ENCODE measurements at regions not wholly inside any gene's neighbourhood (a gene's known extent, or its start where the extent isn't known, plus 50 kb on each side); places are given as distances from the start of the nearest gene placed in this dataset.

- no peaks in the 10 kb centered on the region for H3K27me3 ChIP-seq
- H3K9me2 ChIP-seq (replicated peaks; ENCODE audit: insufficient read depth), result no peaks in the 10 kb centered on the region
- H3K79me2 ChIP-seq, result no peaks in the 10 kb centered on the region
- no peaks in the 10 kb centered on the region for H3K36me3 ChIP-seq (replicated peaks; ENCODE audit: insufficient read depth, low read depth)
- TF ChIP-seq CTCF (IDR thresholded peaks at IDR 0.05; ENCODE audit: poor library complexity) (no peak), EZH2 (IDR thresholded peaks at IDR 0.05; ENCODE audit: borderline replicate concordance) (no peak), EZH2phosphoT487 (IDR thresholded peaks at IDR 0.05; ENCODE audit: low read depth, severe bottlenecking, unreplicated experiment) (no peak)
- H3K4me1 ChIP-seq (ENCODE audit: insufficient read depth), result peaks cover 4% of the 10 kb centered on the region
- no peak overlapping the region for H3K4me3 ChIP-seq
- H4K20me1 ChIP-seq (ENCODE audit: insufficient read depth, poor library complexity, severe bottlenecking), result no peaks in the 10 kb centered on the region
- no peak overlapping the region for H3K27ac ChIP-seq
- no peak overlapping the region for H2AFZ ChIP-seq
- H3K9me3 ChIP-seq (ENCODE audit: low read depth), result no peaks in the 10 kb centered on the region
- no peak for DNase-seq (ENCODE audit: low spot score)
- no peak overlapping the region for H3K4me2 ChIP-seq
- 57% methylated on average over 5 of the region's 5 CpGs for WGBS (ENCODE audit: low lambda C conversion rate, missing lambda C conversion rate)
Measured at GRCh38 chr12:78402366-78403134, 462.0 kb upstream of the SYT1 start.

DNA sequence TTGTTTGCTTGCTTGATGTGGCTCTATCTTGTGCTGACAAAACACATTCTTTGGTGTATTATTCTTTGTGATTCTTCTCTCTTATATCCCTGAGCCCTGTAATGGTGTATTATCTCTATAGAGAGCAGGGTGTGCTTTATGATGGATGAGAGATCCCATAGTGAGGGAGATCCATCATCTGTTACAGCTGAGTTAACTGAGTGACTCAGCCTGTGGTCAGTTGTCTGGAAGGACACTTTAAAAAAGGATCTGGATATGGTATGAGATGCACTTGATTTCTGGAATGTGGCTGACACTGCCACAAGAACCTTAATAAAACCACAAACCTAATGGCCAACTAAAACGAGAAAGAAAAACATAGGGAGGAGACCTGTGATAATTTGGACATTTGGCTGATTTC, 461.4 kb upstream of the SYT1 start:
- H3K4me2 ChIP-seq, result no peak overlapping the region
- whole genome bisulfite sequencing (ENCODE audit: low lambda C conversion rate, missing lambda C conversion rate), result 56% methylated on average over 1 of the region's 1 CpG

GRCh38 chr12:78403681-78404080, 460.9 kb upstream of the SYT1 start:
- no peak overlapping the region for H3K4me3 ChIP-seq
- H3K9me2 ChIP-seq (replicated peaks; ENCODE audit: insufficient read depth), result no peaks in the 10 kb centered on the region
- H3K9me3 ChIP-seq (ENCODE audit: low read depth), result no peaks in the 10 kb centered on the region
- DNase-seq (ENCODE audit: low spot score), result no peak
- no peak for TF ChIP-seq EZH2phosphoT487 (IDR thresholded peaks at IDR 0.05; ENCODE audit: low read depth, severe bottlenecking, unreplicated experiment)
- no peak for TF ChIP-seq CTCF (IDR thresholded peaks at IDR 0.05; ENCODE audit: poor library complexity)
- no peak for TF ChIP-seq EZH2 (IDR thresholded peaks at IDR 0.05; ENCODE audit: borderline replicate concordance)
- peaks cover 4% of the 10 kb centered on the region for H3K4me1 ChIP-seq (ENCODE audit: insufficient read depth)
- H3K4me2 ChIP-seq, result no peak overlapping the region
- H4K20me1 ChIP-seq (ENCODE audit: insufficient read depth, poor library complexity, severe bottlenecking), result no peaks in the 10 kb centered on the region
- H3K27me3 ChIP-seq, result no peaks in the 10 kb centered on the region
- 92% methylated on average over 3 of the region's 3 CpGs for WGBS (ENCODE audit: low lambda C conversion rate, missing lambda C conversion rate)
- no peak overlapping the region for H2AFZ ChIP-seq
- H3K36me3 ChIP-seq (replicated peaks; ENCODE audit: insufficient read depth, low read depth), result no peaks in the 10 kb centered on the region
- H3K27ac ChIP-seq, result no peak overlapping the region
- no peaks in the 10 kb centered on the region for H3K79me2 ChIP-seq

More for the DNA sequence above, 461.4 kb upstream of the SYT1 start:
- DNase-seq (ENCODE audit: low spot score), result no peak
- peaks cover 4% of the 10 kb centered on the region for H3K4me1 ChIP-seq (ENCODE audit: insufficient read depth)
- no peak overlapping the region for H3K4me3 ChIP-seq
- H3K9me2 ChIP-seq (replicated peaks; ENCODE audit: insufficient read depth), result no peaks in the 10 kb centered on the region
- no peak overlapping the region for H2AFZ ChIP-seq
- H3K79me2 ChIP-seq, result no peaks in the 10 kb centered on the region
- no peaks in the 10 kb centered on the region for H3K27me3 ChIP-seq
- no peaks in the 10 kb centered on the region for H3K36me3 ChIP-seq (replicated peaks; ENCODE audit: insufficient read depth, low read depth)
- H4K20me1 ChIP-seq (ENCODE audit: insufficient read depth, poor library complexity, severe bottlenecking), result no peaks in the 10 kb centered on the region
- no peaks in the 10 kb centered on the region for H3K9me3 ChIP-seq (ENCODE audit: low read depth)
- H3K27ac ChIP-seq, result no peak overlapping the region
- no peak for TF ChIP-seq EZH2phosphoT487 (IDR thresholded peaks at IDR 0.05; ENCODE audit: low read depth, severe bottlenecking, unreplicated experiment)
- TF ChIP-seq CTCF (IDR thresholded peaks at IDR 0.05; ENCODE audit: poor library complexity), result no peak
- no peak for TF ChIP-seq EZH2 (IDR thresholded peaks at IDR 0.05; ENCODE audit: borderline replicate concordance)

Data from hepatocyte (in vitro differentiated cells).